Testis (tissue), 2 donors: ENCODE measurements at regions not wholly inside any gene's neighbourhood (a gene's known extent, or its start where the extent isn't known, plus 50 kb on each side); places are given as distances from the start of the nearest gene placed in this dataset.

Experiments
- CTCF ChIP-seq, 3 experiments: fragments of 450-650 bp in 2 of 3; fragments of 200-600 bp in 1 of 3; sonication (generic) in 1 of 3; IDR thresholded peaks; one replicate each; pipeline ENCODE4 v1.5.1; 2016 to 2019; ENCODE audit warnings: antibody characterized with exemption in 3 of 3, mild to moderate bottlenecking in 2 of 3, moderate library complexity in 1 of 3
- POLR2A ChIP-seq: fragments of 450-650 bp; IDR thresholded peaks from one replicate; pipeline ENCODE4 v1.6.1; 2017; ENCODE audit warnings: antibody characterized with exemption, mild to moderate bottlenecking, moderate library complexity

- no peak for TF ChIP-seq CTCF (IDR thresholded peaks at IDR 0.05)
- TF ChIP-seq POLR2A, result no peak
Measured at GRCh38 chr5:136420168-136420898, 55.0 kb upstream of the TRPC7 start.
